ENCODE measurements at regions not wholly inside any gene's neighbourhood (a gene's known extent, or its start where the extent isn't known, plus 50 kb on each side); places are given as distances from the start of the nearest gene placed in this dataset.
A peak's percentile ranks its signal among the peaks of the same experiment; 100 is the strongest.
"Not testable (repeated sequence)": the region's sequence is repeated elsewhere in the genome, so short reads cannot be mapped to it uniquely, and the experiment has no call there.

DNA sequence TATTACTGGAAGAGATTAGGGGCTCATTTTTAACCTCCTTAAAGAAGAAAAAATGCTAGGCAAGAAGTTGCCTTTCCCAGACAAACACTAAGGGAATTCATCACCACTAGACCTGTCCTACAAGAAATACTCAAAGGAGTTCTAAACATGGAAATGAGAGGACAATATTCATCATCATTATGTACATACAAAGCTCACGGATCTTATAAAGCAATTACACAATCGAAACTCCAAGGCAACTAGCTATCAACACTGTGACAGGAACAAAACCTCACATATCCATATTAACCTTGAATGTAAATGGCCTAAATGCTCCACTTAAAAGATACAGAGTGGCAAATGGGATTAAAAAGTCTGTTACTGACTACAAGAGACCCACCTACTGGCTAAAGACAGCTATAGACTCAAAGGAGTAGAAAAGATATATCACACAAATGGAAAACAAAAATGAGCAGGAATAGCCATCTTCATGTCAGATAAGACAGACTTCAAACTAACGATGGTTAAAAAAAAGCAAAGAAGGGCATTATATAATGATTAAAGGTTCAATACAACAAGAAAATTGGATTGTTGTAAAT lies 246.6 kb downstream of the ADRA2A start:
- ATAC-seq (no peak), DNase-seq (no peak)
- intact Hi-C loops (cut with micrococcal nuclease), result no loop called here

DNA sequence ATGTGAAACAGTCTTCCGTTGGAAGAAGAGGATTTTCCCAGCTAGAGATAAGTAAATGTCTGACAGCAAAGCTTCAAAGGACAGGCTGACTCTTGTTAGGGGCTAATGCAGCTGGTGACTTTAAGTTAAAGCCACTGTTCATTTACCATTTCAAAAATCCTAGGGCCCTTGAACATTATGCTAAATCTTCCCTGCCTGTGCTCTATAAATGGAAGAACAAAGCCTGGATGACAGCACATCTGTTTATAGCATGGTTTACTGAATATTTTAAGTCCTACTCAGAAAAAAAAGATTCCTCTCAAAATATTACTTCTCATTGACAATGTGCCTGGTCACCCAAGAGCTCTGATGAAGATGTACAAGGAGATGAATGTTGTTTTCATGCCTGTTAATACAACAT lies 255.3 kb downstream of the ADRA2A start:
- intact Hi-C loops (cut with micrococcal nuclease); ATAC-seq; DNase-seq: not testable (repeated sequence)

DNA sequence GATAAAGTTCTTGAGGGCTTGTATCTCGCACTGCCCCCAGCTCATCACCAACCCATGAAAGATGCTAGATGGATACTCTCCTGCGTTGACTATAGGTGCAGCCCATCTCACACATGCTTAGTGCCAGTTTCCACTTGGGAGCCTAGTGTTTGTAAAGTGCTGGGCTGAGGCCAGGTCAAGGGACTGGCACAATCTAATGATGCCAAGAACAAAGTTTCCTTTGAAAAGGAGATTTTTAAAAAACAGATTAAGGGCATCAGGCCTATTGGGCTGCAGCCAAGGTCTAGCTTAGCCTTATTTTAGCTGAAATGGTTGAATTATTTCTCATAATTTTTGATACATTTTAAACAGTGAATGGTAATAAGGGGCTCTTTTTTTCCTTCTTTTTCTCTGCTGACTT lies 259.0 kb downstream of the ADRA2A start:
- no peak for DNase-seq
- intact Hi-C loops (cut with micrococcal nuclease), result no loop called here
- no peak for ATAC-seq

GRCh38 chr10:111338035-111338434 lies 261.2 kb downstream of the ADRA2A start:
- DNase-seq (no peak), ATAC-seq (no peak)
- intact Hi-C loops (cut with micrococcal nuclease), result no loop called here

- no peak for DNase-seq
- no peak for ATAC-seq
- intact Hi-C loops (cut with micrococcal nuclease), result no loop called here
Observed at GRCh38 chr10:111338805-111339204, 262.0 kb downstream of the ADRA2A start.

GRCh38 chr10:111344804-111345203 lies 268.0 kb downstream of the ADRA2A start:
- intact Hi-C loops (cut with micrococcal nuclease), result no loop called here
- no peak for ATAC-seq
- no peak for DNase-seq

GRCh38 chr10:111347386-111348013 lies 270.7 kb downstream of the ADRA2A start:
- no peak for ATAC-seq
- intact Hi-C loops (cut with micrococcal nuclease), result no loop called here
- DNase-seq, result no peak

- intact Hi-C loops (cut with micrococcal nuclease), result no loop called here
- no peak for ATAC-seq
- no peak for DNase-seq
Observed at GRCh38 chr10:111348076-111348475, 271.2 kb downstream of the ADRA2A start.

GRCh38 chr10:111354859-111355258 lies 278.0 kb downstream of the ADRA2A start:
- intact Hi-C loops (cut with micrococcal nuclease), result no loop called here

DNA sequence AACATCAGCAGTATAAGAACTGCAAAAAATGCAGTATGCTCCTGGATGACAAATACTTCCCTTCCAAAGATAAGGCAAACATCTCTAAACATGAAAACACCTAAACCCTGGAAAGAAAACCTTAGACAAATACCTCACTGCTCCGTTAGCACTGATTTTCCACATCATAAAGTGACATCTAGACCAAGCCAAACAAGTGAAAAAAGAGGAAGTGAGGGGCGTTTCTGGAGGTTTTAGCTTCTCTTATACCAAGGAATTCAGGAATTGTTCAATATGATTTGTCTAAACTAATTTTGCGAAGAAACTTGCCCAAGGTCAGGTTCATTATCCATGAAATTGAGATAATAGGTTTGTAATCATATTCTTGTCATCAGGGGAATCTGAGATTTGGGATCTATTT lies 279.7 kb downstream of the ADRA2A start:
- intact Hi-C loops (cut with micrococcal nuclease), result no loop called here
- ATAC-seq, result no peak
- no peak for DNase-seq

More at GRCh38 chr10:111354859-111355258, 278.0 kb downstream of the ADRA2A start:
- ATAC-seq (no peak), DNase-seq (no peak)

DNA sequence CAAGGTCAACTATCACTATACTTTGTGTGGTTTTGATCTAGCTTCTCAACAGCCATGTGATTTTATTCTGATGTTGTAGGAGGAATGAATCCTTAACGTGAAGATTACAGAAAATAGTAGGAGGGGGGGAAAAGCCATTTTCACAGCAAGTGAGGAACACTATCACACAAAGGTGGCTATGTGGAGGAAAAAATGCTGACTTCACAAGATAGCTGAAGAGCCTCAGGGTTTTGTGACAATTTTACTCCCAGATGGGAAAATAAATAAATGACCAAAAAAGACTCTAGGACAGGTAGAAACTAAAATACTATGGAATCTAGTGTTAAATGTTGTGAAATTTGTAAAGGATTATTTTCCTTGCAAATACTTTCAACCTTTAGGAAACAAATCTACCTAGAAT lies 281.0 kb downstream of the ADRA2A start:
- no peak for DNase-seq
- no peak for ATAC-seq
- intact Hi-C loops (cut with micrococcal nuclease), result no loop called here

DNA sequence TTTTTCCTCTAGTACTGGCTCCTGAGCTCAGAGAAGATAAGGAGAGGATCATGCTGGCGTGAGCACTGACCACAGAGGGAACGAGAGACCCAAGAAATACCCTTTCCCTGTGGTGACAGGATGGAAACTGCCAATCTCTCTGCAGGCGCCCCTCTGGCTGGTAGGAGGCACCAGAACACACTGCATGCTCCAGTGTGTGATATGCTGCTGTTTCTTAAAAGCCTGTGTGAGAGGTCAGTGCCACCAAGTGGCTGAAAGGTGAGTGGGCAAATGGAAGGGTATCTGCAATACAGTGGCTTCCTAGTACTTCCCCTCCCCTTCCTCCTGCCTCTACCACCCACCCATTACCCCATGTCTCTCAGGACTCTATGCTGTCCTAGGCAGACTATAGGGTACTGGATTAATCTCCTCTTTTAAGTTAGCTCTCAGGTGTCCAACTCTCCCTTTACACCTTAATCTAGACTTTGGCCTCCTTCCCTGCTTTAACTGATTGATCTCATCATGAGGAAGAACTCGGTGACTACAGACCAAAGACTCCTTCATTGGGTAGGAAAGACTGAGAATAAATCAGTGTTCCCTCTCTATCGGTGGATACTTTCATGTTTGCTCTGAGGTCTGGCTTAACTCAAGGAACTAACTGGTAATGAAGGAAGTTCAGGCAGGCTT lies 283.6 kb downstream of the ADRA2A start:
- DNase-seq (peak; percentile 27), ATAC-seq (peak; percentile 92)
- intact Hi-C loops (cut with micrococcal nuclease), result no loop called here

DNA sequence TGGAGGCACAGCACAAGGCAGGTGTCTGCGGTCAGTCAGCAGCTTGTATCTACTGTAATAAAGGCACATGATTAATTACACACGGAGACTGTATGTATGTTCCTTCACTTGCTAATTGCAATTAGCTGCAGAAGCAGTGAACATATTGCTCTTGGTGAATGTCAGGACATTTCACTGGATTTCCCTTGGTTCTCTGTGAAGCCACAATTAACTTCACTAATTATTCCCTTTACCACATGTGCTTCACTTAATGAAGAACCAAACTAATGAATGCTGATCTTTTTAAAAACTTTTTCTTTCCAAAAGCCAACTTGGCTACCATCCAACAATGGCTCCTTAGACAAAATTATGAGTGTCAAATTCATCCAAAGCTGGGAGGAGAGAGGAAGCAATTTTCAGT lies 290.7 kb downstream of the ADRA2A start:
- no peak for DNase-seq
- intact Hi-C loops (cut with micrococcal nuclease), result no loop called here
- no peak for ATAC-seq

DNA sequence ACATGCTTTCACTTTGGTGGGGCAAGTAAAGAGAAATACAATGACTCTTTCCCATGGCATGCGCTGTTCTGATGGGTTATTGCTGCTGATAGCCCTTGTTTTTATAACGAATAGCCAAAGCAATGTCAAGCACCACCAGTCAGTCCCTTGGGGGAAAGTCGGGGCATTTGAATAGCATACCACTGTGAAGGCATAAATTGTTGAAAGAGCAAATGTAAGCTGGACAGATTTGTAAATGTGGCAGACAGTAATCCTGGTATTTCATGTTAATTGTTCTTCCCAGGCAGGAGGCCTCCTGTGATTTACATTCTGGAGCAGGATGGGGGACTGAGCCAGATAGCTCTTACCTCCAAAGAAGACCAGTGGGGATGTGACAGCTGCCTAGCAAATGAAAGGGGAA lies 293.3 kb downstream of the ADRA2A start:
- DNase-seq (no peak), ATAC-seq (no peak)
- intact Hi-C loops (cut with micrococcal nuclease), result no loop called here

DNA sequence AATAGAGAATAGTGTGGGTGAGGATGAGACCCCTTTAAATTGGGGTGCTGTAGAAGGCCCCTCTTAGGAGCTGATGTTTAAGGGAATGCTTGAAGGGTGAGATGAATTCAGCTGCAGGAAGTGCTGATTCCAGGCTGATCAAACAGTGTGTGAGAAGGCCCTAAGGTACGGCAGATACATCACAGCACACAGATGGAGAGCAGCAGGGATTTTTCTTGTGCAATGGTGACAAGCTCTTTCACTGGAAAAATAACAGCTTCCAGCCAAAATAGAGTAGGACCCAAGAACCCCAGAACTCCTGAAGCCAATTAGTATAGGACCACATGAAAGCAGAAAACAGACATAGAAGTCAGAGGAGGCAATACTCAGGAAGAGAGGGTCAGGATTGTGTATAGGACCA lies 296.9 kb downstream of the ADRA2A start:
- DNase-seq, result no peak
- intact Hi-C loops (cut with micrococcal nuclease), result no loop called here
- ATAC-seq, result no peak

GRCh38 chr10:111379534-111380187 lies 302.8 kb downstream of the ADRA2A start:
- ATAC-seq (no peak), DNase-seq (no peak)
- intact Hi-C loops (cut with micrococcal nuclease), result no loop called here

DNA sequence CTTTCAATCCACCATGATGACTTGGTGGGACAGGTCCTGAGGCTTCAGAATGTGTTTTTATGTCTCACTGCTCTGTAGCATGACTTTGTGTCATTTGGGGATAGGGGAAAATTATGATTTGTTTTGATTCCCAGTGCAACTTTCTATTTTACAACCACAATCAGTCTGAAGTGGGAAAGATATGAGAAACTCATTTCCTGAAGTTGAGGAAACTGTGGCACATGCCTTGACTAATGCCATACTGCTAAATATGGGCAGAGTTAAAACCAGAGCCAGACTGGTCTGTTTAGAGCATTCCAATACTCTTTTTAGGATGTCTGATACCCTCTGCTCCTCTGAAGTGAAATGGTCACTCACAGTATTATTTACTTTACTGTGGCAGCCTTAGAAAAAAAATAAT lies 307.7 kb downstream of the ADRA2A start:
- intact Hi-C loops (cut with micrococcal nuclease), result no loop called here
- ATAC-seq (no peak), DNase-seq (no peak)

- intact Hi-C loops (cut with micrococcal nuclease), result no loop called here
- ATAC-seq, result no peak
- DNase-seq, result no peak
Observed at GRCh38 chr10:111390813-111391563, 314.2 kb downstream of the ADRA2A start.

- intact Hi-C loops (cut with micrococcal nuclease), result no loop called here
- DNase-seq (no peak), ATAC-seq (no peak)
Observed at GRCh38 chr10:111392159-111392558, 315.3 kb downstream of the ADRA2A start.

DNA sequence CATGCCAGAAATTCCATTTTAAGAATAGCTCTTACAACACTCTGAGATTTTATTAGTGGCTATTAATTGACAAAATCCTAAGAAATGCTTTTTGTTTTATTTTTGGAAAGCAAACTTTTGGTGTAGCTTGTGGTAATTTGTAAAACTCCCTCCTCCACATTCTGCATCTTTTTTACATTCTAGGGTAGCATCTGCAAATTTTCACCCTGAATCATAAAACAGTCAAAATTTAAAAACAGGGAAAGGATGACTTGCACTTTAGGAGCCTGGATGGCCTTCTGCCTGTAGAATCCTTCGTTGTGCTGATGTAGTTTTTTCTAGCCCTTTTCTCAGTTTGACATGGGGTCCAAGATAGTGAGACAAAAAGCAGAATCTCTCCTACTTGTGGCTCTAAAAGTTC lies 316.1 kb downstream of the ADRA2A start:
- ATAC-seq, result no peak
- intact Hi-C loops (cut with micrococcal nuclease), result no loop called here
- no peak for DNase-seq
